Left lung (tissue), 4 donors: ENCODE measurements at regions not wholly inside any gene's neighbourhood (a gene's known extent, or its start where the extent isn't known, plus 50 kb on each side); places are given as distances from the start of the nearest gene placed in this dataset.

Experiments
- ATAC-seq: fragments of 200-7000 bp; cut with Tn5 transposase; one replicate; pipeline ENCODE4 v1.9.1; 2020; ENCODE audit warnings: moderate library complexity
- DNase-seq, 4 donors: peaks; one replicate each; pipeline ENCODE4 v3.0.0-alpha.2; 2013 to 2020
- H3K27ac ChIP-seq, 2 donors: fragments of 200-600 bp; sonication (generic) in 1 of 2; one replicate each; pipeline versions ENCODE4 v1.5.0 to v1.8.0; 2020 to 2021
- H3K27me3 ChIP-seq, 2 donors: fragments of 200-600 bp; sonication (generic) in 1 of 2; one replicate each; pipeline versions ENCODE4 v1.5.0 to v1.8.0; 2020 to 2021
- H3K36me3 ChIP-seq, 2 donors: fragments of 200-600 bp; sonication (generic) in 1 of 2; one replicate each; pipeline versions ENCODE4 v1.5.0 to v1.8.0; 2020 to 2021
- H3K4me1 ChIP-seq, 2 donors: fragments of 200-600 bp; one replicate each; pipeline ENCODE4 v1.8.0; 2021
- H3K4me3 ChIP-seq, 2 donors: fragments of 200-600 bp; sonication (generic) in 1 of 2; one replicate each; pipeline versions ENCODE4 v1.5.0 to v1.8.0; 2020 to 2021; ENCODE audit warnings: mild to moderate bottlenecking in 1 of 2
- H3K9me3 ChIP-seq, 2 donors: fragments of 200-600 bp; sonication (generic) in 1 of 2; one replicate each; pipeline versions ENCODE4 v1.5.0 to v1.8.0; 2020 to 2021
- intact Hi-C, 2 donors: fragments of 100-400 bp; cut with DNase I; formaldehyde crosslinking; loops; one replicate each; pipeline versions ENCODE4 v1.11.2 to v1.14.2; 2022
- TF ChIP-seq, protein P1 (sequence below), 2 donors: fragments of 200-600 bp; sonication (generic) in 1 of 2; IDR thresholded peaks; one replicate each; pipeline versions ENCODE4 v1.5.0 to v1.8.0; 2021; ENCODE audit warnings: antibody characterized with exemption in 2 of 2
- donor health status: DM: no; HTN: yes; CAD: no.
- donor health status: DM: no; HTN: no; CAD: no.

DNA sequence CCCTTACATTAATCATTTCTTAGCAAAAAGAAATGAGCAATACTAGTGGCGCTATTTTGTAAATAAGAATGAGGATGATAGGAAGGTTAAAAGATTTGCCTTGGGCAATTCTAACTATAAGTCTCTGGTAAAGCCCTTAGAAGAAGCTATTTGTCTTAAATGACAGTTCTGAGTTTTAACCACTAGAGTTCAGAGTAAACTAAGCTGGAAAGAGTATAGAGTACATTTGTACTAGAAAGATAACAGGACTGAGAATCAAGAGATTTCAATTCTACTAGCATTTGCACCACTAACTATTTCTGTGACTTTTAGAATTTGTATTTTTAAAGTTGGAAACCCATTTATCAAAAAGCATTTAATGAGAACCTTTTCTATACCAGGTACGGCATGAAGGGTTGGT, 750.3 kb downstream of the OLFM4 start:
- TF ChIP-seq, protein P1, sequence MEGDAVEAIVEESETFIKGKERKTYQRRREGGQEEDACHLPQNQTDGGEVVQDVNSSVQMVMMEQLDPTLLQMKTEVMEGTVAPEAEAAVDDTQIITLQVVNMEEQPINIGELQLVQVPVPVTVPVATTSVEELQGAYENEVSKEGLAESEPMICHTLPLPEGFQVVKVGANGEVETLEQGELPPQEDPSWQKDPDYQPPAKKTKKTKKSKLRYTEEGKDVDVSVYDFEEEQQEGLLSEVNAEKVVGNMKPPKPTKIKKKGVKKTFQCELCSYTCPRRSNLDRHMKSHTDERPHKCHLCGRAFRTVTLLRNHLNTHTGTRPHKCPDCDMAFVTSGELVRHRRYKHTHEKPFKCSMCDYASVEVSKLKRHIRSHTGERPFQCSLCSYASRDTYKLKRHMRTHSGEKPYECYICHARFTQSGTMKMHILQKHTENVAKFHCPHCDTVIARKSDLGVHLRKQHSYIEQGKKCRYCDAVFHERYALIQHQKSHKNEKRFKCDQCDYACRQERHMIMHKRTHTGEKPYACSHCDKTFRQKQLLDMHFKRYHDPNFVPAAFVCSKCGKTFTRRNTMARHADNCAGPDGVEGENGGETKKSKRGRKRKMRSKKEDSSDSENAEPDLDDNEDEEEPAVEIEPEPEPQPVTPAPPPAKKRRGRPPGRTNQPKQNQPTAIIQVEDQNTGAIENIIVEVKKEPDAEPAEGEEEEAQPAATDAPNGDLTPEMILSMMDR (IDR thresholded peaks at IDR 0.05) = no peak
- H3K27ac ChIP-seq = no peak overlapping the region

GRCh38 chr13:53781941-53782340, 753.3 kb downstream of the OLFM4 start:
- Histone ChIP-seq H3K27me3 (peaks cover 0 to 4% of the 10 kb centered on the region in 2 donors), H3K36me3 (no peaks in the 10 kb centered on the region), H3K9me3 (no peaks in the 10 kb centered on the region), H3K4me3 (no peak overlapping the region), H3K4me1 (no peaks in the 10 kb centered on the region), H3K27ac (no peak overlapping the region)
- ATAC-seq = no peak
- intact Hi-C loops = no loop called here
- DNase-seq = peak in 1 of 4 donors; percentile 14
- TF ChIP-seq, protein P1 (IDR thresholded peaks at IDR 0.05) = no peak

More for the DNA sequence above, 750.3 kb downstream of the OLFM4 start:
- H3K4me1 ChIP-seq = no peaks in the 10 kb centered on the region
- ATAC-seq (no peak), DNase-seq (no peak)
- no peak overlapping the region for H3K4me3 ChIP-seq
- no peaks in the 10 kb centered on the region for H3K36me3 ChIP-seq
- peaks cover 0 to 4% of the 10 kb centered on the region in 2 donors for H3K27me3 ChIP-seq
- H3K9me3 ChIP-seq = no peaks in the 10 kb centered on the region
- intact Hi-C loops = no loop called here

- TF ChIP-seq, protein P1 (IDR thresholded peaks at IDR 0.05) = peak; percentile 64 to 75
- peak in 2 of 4 donors; percentile 79 to 85 for DNase-seq
- H3K36me3 ChIP-seq = no peaks in the 10 kb centered on the region
- intact Hi-C loops = no loop called here
- no peak overlapping the region for H3K27ac ChIP-seq
- ATAC-seq = peak; percentile 85
- no peaks in the 10 kb centered on the region for H3K4me1 ChIP-seq
- no peaks in the 10 kb centered on the region for H3K9me3 ChIP-seq
- no peak overlapping the region for H3K4me3 ChIP-seq
- H3K27me3 ChIP-seq = peaks cover 0 to 4% of the 10 kb centered on the region in 2 donors
These were observed 753.9 kb downstream of the OLFM4 start for GRCh38 chr13:53782488-53782961.

DNA sequence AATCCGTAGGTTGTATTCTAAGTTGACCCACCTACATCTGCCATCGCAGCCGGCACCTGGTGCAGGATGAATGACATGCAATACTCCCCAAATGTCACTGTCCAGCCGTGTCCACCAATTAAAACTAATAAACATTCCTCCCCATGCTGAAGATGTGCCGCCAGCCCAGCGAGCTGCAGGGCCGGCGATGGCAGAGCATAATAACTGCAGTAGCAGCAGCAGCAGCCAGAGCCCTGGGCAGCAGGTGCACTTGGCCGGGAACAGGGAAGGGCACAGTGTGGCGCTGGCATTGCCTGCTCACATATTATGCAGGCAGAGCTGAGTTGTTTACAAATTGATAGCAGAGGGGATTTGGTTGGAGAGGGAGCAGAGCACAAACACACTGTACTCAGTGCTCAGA, 754.9 kb downstream of the OLFM4 start:
- no peak overlapping the region for H3K27ac ChIP-seq
- H3K4me3 ChIP-seq = no peak overlapping the region
- peak in 1 of 4 donors; percentile 35 for DNase-seq
- TF ChIP-seq, protein P1 (IDR thresholded peaks at IDR 0.05) = no peak
- no peak for ATAC-seq
- H3K36me3 ChIP-seq = no peaks in the 10 kb centered on the region
- no peaks in the 10 kb centered on the region for H3K4me1 ChIP-seq
- H3K9me3 ChIP-seq = no peaks in the 10 kb centered on the region
- intact Hi-C loops = no loop called here
- peaks cover 0 to 4% of the 10 kb centered on the region in 2 donors for H3K27me3 ChIP-seq

GRCh38 chr13:53788286-53788685, 759.7 kb downstream of the OLFM4 start:
- H3K4me3 ChIP-seq = no peak overlapping the region
- no peaks in the 10 kb centered on the region for H3K4me1 ChIP-seq
- no peak overlapping the region for H3K27ac ChIP-seq
- ATAC-seq = no peak
- no peak for DNase-seq
- H3K9me3 ChIP-seq = no peaks in the 10 kb centered on the region
- TF ChIP-seq, protein P1 (IDR thresholded peaks at IDR 0.05) = no peak
- H3K27me3 ChIP-seq = peaks cover 0 to 4% of the 10 kb centered on the region in 2 donors
- no peaks in the 10 kb centered on the region for H3K36me3 ChIP-seq
- intact Hi-C loops = no loop called here
